IMR-90 (cell line): ENCODE measurements at regions not wholly inside any gene's neighbourhood (a gene's known extent, or its start where the extent isn't known, plus 50 kb on each side); places are given as distances from the start of the nearest gene placed in this dataset.

Experiments used
- ATAC-seq: fragments of 200-7000 bp; cut with Tn5 transposase; 2 replicates; pipeline ENCODE4 v1.9.1; 2020; ENCODE audit warnings: low read depth, mild to moderate bottlenecking, moderate library complexity
- BruUV-seq: library from RNA; stranded (reverse); fragments of 400-500 nt; replicated peaks from 2 replicates; lab custom pipeline; 2021; lab: Mats Ljungman, UMichigan
- CTCF ChIA-PET: fragments of 300-600 bp; formaldehyde crosslinking; extraction: SDS; loops from one replicate; lab custom pipeline; 2021; ENCODE audit warnings: antibody characterized with exemption; lab: Yijun Ruan, JAX
- POLR2A ChIA-PET: fragments of 300-600 bp; sonication (Branson Sonifier 250); formaldehyde crosslinking; loops from one replicate; lab custom pipeline; 2022; ENCODE audit warnings: antibody characterized with exemption; ENCODE audit not compliant: unreplicated experiment; lab: Charles Lee
- DNase-seq: peaks from one replicate; pipeline ENCODE4 v3.0.0; 2013
- H2AFZ ChIP-seq: replicated peaks from 2 replicates; pipeline ENCODE3; 2013; ENCODE audit warnings: low read length, mild to moderate bottlenecking; ENCODE audit not compliant: poor library complexity
- H2AK5ac ChIP-seq: 2 replicates; pipeline ENCODE4 v1.6.1; 2013; ENCODE audit warnings: low read depth, low read length, inconsistent platforms
- H2AK9ac ChIP-seq: replicated peaks from 2 replicates; pipeline ENCODE3; 2013; ENCODE audit warnings: mild to moderate bottlenecking, low read depth, low read length, moderate library complexity; ENCODE audit not compliant: poor library complexity
- H2BK120ac ChIP-seq: 2 replicates; pipeline ENCODE4 v1.6.1; 2013; ENCODE audit warnings: low read depth, low read length, inconsistent platforms
- H2BK15ac ChIP-seq: 3 replicates; pipeline ENCODE4 v1.6.1; 2013; ENCODE audit warnings: low read depth, low read length, inconsistent platforms
- H2BK20ac ChIP-seq: 2 replicates; pipeline ENCODE4 v1.6.1; 2013; ENCODE audit warnings: low read depth, mild to moderate bottlenecking, inconsistent platforms, low read length, moderate library complexity
- H2BK5ac ChIP-seq: 2 replicates; pipeline ENCODE4 v1.6.1; 2013; ENCODE audit warnings: mild to moderate bottlenecking, low read depth, low read length, inconsistent platforms; ENCODE audit not compliant: poor library complexity, severe bottlenecking
- H3K14ac ChIP-seq: replicated peaks from 2 replicates; pipeline ENCODE4 v1.6.1; 2013; ENCODE audit warnings: low read depth, low read length, inconsistent platforms
- H3K18ac ChIP-seq: 2 replicates; pipeline ENCODE4 v1.6.1; 2013; ENCODE audit warnings: low read depth, low read length, control low read depth
- H3K23ac ChIP-seq: 2 replicates; pipeline ENCODE4 v1.6.1; 2013; ENCODE audit warnings: low read depth, low read length, inconsistent platforms
- H3K27ac ChIP-seq: 2 replicates; pipeline ENCODE4 v1.5.1; 2013; ENCODE audit warnings: mild to moderate bottlenecking, control low read depth, low read length; ENCODE audit not compliant: insufficient read depth
- H3K27me3 ChIP-seq: 2 replicates; pipeline ENCODE4 v1.6.1; 2013; ENCODE audit warnings: low read length; ENCODE audit not compliant: control insufficient read depth, insufficient read depth
- H3K36me3 ChIP-seq: 2 replicates; pipeline ENCODE4 v1.6.1; 2013; ENCODE audit warnings: low read length, mixed read lengths; ENCODE audit not compliant: control insufficient read depth, insufficient read depth
- H3K4ac ChIP-seq: 2 replicates; pipeline ENCODE4 v1.6.1; 2013; ENCODE audit warnings: low read depth, low read length, inconsistent platforms
- H3K4me1 ChIP-seq: 2 replicates; pipeline ENCODE4 v1.6.1; 2013; ENCODE audit warnings: low read length, mixed read lengths; ENCODE audit not compliant: control insufficient read depth, insufficient read depth
- H3K4me2 ChIP-seq: 2 replicates; pipeline ENCODE4 v1.6.1; 2013; ENCODE audit warnings: low read depth, mild to moderate bottlenecking, control low read depth, low read length, moderate library complexity
- H3K4me3 ChIP-seq: 2 replicates; pipeline ENCODE4 v1.5.1; 2013; ENCODE audit warnings: low read depth, mild to moderate bottlenecking, control low read depth, low read length, moderate library complexity; ENCODE audit not compliant: insufficient read depth
- H3K56ac ChIP-seq: 2 replicates; pipeline ENCODE4 v1.6.1; 2013; ENCODE audit warnings: low read length, inconsistent platforms; ENCODE audit not compliant: insufficient read depth; ENCODE audit errors: extremely low read depth
- H3K79me1 ChIP-seq, 2 experiments: 2 replicates each; pipeline ENCODE4 v1.6.1; 2013; ENCODE audit warnings: low read length in 2 of 2, inconsistent platforms in 1 of 2, low read depth in 1 of 2
- H3K9ac ChIP-seq: 2 replicates; pipeline ENCODE4 v1.6.1; 2013; ENCODE audit warnings: low read depth, low read length, control low read depth
- H3K9me1 ChIP-seq: 2 replicates; pipeline ENCODE4 v1.6.1; 2013; ENCODE audit warnings: low read length, inconsistent platforms; ENCODE audit not compliant: insufficient read depth
- H3K9me3 ChIP-seq: 2 replicates; pipeline ENCODE4 v1.6.1; 2013; ENCODE audit warnings: low read length; ENCODE audit not compliant: control insufficient read depth, insufficient read depth
- H4K20me1 ChIP-seq: 2 replicates; pipeline ENCODE4 v1.6.1; 2013; ENCODE audit warnings: low read length, inconsistent platforms; ENCODE audit not compliant: insufficient read depth
- H4K5ac ChIP-seq: 2 replicates; pipeline ENCODE4 v1.6.1; 2013; ENCODE audit warnings: mild to moderate bottlenecking, low read depth, low read length, control low read depth
- H4K8ac ChIP-seq, 2 experiments: 2 replicates each; pipeline ENCODE4 v1.6.1; 2013; ENCODE audit warnings: low read depth in 2 of 2, low read length in 2 of 2, control low read depth in 1 of 2, inconsistent platforms in 1 of 2
- H4K91ac ChIP-seq: 2 replicates; pipeline ENCODE4 v1.6.1; 2013; ENCODE audit warnings: low read depth, low read length, inconsistent platforms; ENCODE audit not compliant: insufficient read depth
- BHLHE40 ChIP-seq: fragments of 150-350 bp; IDR thresholded peaks from 2 replicates; pipeline ENCODE4 v1.6.1; 2016; ENCODE audit warnings: mild to moderate bottlenecking, low read depth, low read length
- CEBPB ChIP-seq: IDR thresholded peaks from 2 replicates; pipeline ENCODE4 v1.6.1; 2012; ENCODE audit warnings: low read depth, low read length, improper control_type of control experiment
- CHD1 ChIP-seq: IDR thresholded peaks from 2 replicates; pipeline ENCODE4 v1.6.1; 2012; ENCODE audit warnings: low read depth, low read length, improper control_type of control experiment
- FOS ChIP-seq: fragments of 150-350 bp; IDR thresholded peaks from 2 replicates; pipeline ENCODE4 v1.6.1; 2016; ENCODE audit warnings: low read depth, low read length
- MAFK ChIP-seq: IDR thresholded peaks from 2 replicates; pipeline ENCODE4 v1.6.1; 2012; ENCODE audit warnings: low read depth, low read length, improper control_type of control experiment
- MAZ ChIP-seq: IDR thresholded peaks from 2 replicates; pipeline ENCODE4 v1.6.1; 2012; ENCODE audit warnings: low read depth, mild to moderate bottlenecking, low read length, improper control_type of control experiment, moderate library complexity, borderline replicate concordance
- MXI1 ChIP-seq: IDR thresholded peaks from 2 replicates; pipeline ENCODE4 v1.6.1; 2012; ENCODE audit warnings: low read depth, mild to moderate bottlenecking, low read length, moderate library complexity, borderline replicate concordance
- NFE2L2 ChIP-seq: fragments of 150-350 bp; IDR thresholded peaks from 2 replicates; pipeline ENCODE4 v1.6.1; 2016; ENCODE audit warnings: low read depth, mild to moderate bottlenecking, low read length
- POLR2A ChIP-seq: IDR thresholded peaks from 2 replicates; pipeline ENCODE4 v1.6.1; 2012; ENCODE audit warnings: mild to moderate bottlenecking, low read depth, low read length
- RAD21 ChIP-seq: IDR thresholded peaks from 2 replicates; pipeline ENCODE4 v1.6.1; 2012; ENCODE audit warnings: low read length, improper control_type of control experiment
- RCOR1 ChIP-seq: IDR thresholded peaks from 2 replicates; pipeline ENCODE4 v1.6.1; 2012; ENCODE audit warnings: mild to moderate bottlenecking, low read length, improper control_type of control experiment; ENCODE audit not compliant: insufficient replicate concordance
- RFX5 ChIP-seq: IDR thresholded peaks from 2 replicates; pipeline ENCODE4 v1.8.0; 2012; ENCODE audit warnings: low read depth, mild to moderate bottlenecking, low read length, moderate library complexity
- SMC3 ChIP-seq: fragments of 150-350 bp; IDR thresholded peaks from 2 replicates; pipeline ENCODE4 v1.6.1; 2016; ENCODE audit warnings: low read depth, mild to moderate bottlenecking, antibody characterized with exemption, low read length, moderate library complexity
- WGBS, 2 experiments: methylation state at CpG; one replicate each; pipeline versions ENCODE4 v1.1.5 to v1.1.7; 2013; ENCODE audit warnings: missing lambda C conversion rate in 2 of 2; ENCODE audit not compliant: insufficient read length in 1 of 2; ENCODE audit errors: extremely low coverage in 2 of 2; 5-methylcytosine and 5-hydroxymethylcytosine counted together
- dilution Hi-C: fragments of 300-500 bp; cut with HindIII; formaldehyde crosslinking; loops from one replicate; pipeline ENCODE4 v1.14.3; 2018; ENCODE audit warnings: low sequenced_read_pairs; ENCODE audit not compliant: unreplicated experiment
- in situ Hi-C: fragments of 300-500 bp; cut with MboI; formaldehyde crosslinking; loops from 3 replicates; pipeline ENCODE4 v1.14.3; 2019; ENCODE audit warnings: low sequenced_read_pairs, inconsistent platforms, mixed read lengths
- intact Hi-C: fragments of 100-400 bp; cut with micrococcal nuclease; formaldehyde crosslinking; loops from 2 replicates; pipeline ENCODE4 v1.10.0; 2022
- TF ChIP-seq, protein P1 (sequence below): conservative IDR thresholded peaks from 2 replicates; pipeline ENCODE4 v1.5.1; 2012; ENCODE audit warnings: mild to moderate bottlenecking, low read depth, low read length, improper control_type of control experiment
- TF ChIP-seq, protein P2 (sequence below): fragments of 150-350 bp; IDR thresholded peaks from 2 replicates; pipeline ENCODE4 v1.6.1; 2016; ENCODE audit warnings: low read depth, mild to moderate bottlenecking, low read length, moderate library complexity, borderline replicate concordance
- TF ChIP-seq, protein P3 (sequence below): fragments of 150-350 bp; IDR thresholded peaks from 2 replicates; pipeline ENCODE4 v1.6.1; 2017; ENCODE audit warnings: mild to moderate bottlenecking, antibody characterized with exemption, low read length, low read depth

DNA sequence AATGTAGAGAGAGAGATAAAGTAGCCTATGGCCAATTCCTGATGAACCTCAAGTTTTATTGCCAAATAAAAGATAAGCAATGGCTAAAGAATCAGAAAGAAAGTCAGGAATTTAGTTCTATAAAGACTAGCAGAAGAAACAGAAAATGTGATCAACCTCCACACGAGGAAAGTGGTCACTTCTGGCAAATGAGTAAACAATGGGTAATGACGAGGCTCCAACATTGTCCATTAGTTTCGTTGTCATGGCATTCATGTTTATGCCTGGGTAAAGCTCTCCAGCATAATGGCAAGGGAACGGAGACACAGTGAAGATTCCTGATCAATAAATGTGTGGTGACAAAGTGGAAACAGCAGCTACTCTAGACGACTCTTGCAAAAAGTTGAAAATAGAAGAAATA, 341.8 kb upstream of the CTNND2 start:
- 43% methylated on average over 1 of the region's 5 CpGs; no CpG with 5 or more reads in 1 of the 2 experiments for WGBS, 2 experiments
- H2BK20ac ChIP-seq, result no peak overlapping the region
- dilution Hi-C loops (no loop called here), intact Hi-C loops (no loop called here), in situ Hi-C loops (no loop called here)
- POLR2A ChIA-PET, result no interaction called here
- H2AFZ ChIP-seq, result no peak overlapping the region
- H2BK120ac ChIP-seq, result no peak overlapping the region
- H3K4me2 ChIP-seq, result no peak overlapping the region
- no peak overlapping the region for H3K23ac ChIP-seq
- H4K91ac ChIP-seq, result no peak overlapping the region
- H3K4ac ChIP-seq, result no peak overlapping the region
- H3K79me1 ChIP-seq, result no peaks in the 10 kb centered on the region
- no peak overlapping the region for H2BK15ac ChIP-seq
- H3K4me3 ChIP-seq, result no peak overlapping the region
- H4K20me1 ChIP-seq, result no peaks in the 10 kb centered on the region
- DNase-seq (no peak), ATAC-seq (no peak)
- H4K8ac ChIP-seq, result no peak overlapping the region
- no peak overlapping the region for H3K14ac ChIP-seq
- no peak overlapping the region for H2AK5ac ChIP-seq
- no peak overlapping the region for H2AK9ac ChIP-seq
- no peaks in the 10 kb centered on the region for H3K4me1 ChIP-seq
- peaks cover 3% of the 10 kb centered on the region for H3K9me3 ChIP-seq
- H3K27ac ChIP-seq, result no peak overlapping the region
- CTCF ChIA-PET, result no interaction called here
- H3K27me3 ChIP-seq, result no peaks in the 10 kb centered on the region
- H3K9me1 ChIP-seq, result no peaks in the 10 kb centered on the region
- H3K18ac ChIP-seq, result no peak overlapping the region
- no peak overlapping the region for H2BK5ac ChIP-seq
- no peak overlapping the region for H3K56ac ChIP-seq
- H3K9ac ChIP-seq, result no peak overlapping the region
- H4K5ac ChIP-seq, result no peak overlapping the region
- no peaks in the 10 kb centered on the region for H3K36me3 ChIP-seq
- TF ChIP-seq RCOR1, result no peak
- TF ChIP-seq FOS, result no peak
- no peak for TF ChIP-seq POLR2A
- TF ChIP-seq, protein P1, sequence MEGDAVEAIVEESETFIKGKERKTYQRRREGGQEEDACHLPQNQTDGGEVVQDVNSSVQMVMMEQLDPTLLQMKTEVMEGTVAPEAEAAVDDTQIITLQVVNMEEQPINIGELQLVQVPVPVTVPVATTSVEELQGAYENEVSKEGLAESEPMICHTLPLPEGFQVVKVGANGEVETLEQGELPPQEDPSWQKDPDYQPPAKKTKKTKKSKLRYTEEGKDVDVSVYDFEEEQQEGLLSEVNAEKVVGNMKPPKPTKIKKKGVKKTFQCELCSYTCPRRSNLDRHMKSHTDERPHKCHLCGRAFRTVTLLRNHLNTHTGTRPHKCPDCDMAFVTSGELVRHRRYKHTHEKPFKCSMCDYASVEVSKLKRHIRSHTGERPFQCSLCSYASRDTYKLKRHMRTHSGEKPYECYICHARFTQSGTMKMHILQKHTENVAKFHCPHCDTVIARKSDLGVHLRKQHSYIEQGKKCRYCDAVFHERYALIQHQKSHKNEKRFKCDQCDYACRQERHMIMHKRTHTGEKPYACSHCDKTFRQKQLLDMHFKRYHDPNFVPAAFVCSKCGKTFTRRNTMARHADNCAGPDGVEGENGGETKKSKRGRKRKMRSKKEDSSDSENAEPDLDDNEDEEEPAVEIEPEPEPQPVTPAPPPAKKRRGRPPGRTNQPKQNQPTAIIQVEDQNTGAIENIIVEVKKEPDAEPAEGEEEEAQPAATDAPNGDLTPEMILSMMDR, result no peak
- no peak for TF ChIP-seq NFE2L2
- no peak for TF ChIP-seq MAFK
- TF ChIP-seq CHD1, result no peak
- TF ChIP-seq SMC3, result no peak
- TF ChIP-seq, protein P2, sequence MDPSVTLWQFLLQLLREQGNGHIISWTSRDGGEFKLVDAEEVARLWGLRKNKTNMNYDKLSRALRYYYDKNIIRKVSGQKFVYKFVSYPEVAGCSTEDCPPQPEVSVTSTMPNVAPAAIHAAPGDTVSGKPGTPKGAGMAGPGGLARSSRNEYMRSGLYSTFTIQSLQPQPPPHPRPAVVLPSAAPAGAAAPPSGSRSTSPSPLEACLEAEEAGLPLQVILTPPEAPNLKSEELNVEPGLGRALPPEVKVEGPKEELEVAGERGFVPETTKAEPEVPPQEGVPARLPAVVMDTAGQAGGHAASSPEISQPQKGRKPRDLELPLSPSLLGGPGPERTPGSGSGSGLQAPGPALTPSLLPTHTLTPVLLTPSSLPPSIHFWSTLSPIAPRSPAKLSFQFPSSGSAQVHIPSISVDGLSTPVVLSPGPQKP, result no peak
- TF ChIP-seq RAD21, result no peak
- no peak for TF ChIP-seq MXI1
- TF ChIP-seq, protein P3, sequence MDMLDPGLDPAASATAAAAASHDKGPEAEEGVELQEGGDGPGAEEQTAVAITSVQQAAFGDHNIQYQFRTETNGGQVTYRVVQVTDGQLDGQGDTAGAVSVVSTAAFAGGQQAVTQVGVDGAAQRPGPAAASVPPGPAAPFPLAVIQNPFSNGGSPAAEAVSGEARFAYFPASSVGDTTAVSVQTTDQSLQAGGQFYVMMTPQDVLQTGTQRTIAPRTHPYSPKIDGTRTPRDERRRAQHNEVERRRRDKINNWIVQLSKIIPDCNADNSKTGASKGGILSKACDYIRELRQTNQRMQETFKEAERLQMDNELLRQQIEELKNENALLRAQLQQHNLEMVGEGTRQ, result no peak
- TF ChIP-seq MAZ, result no peak
- no peak for TF ChIP-seq BHLHE40
- TF ChIP-seq RFX5, result no peak
- no peak for TF ChIP-seq CEBPB
- no TSS peak for BruUV-seq
